ENCODE measurements at regions not wholly inside any gene's neighbourhood (a gene's known extent, or its start where the extent isn't known, plus 50 kb on each side); places are given as distances from the start of the nearest gene placed in this dataset.

- intact Hi-C loops (cut with DNase I): no loop called here
- no peak overlapping the region for H3K4me3 ChIP-seq
- DNase-seq (ENCODE audit: low spot score in 2 of 2): no peak
- peaks cover 0 to 2% of the 10 kb centered on the region in 2 donors for H3K9me3 ChIP-seq
- no peaks in the 10 kb centered on the region for H3K36me3 ChIP-seq
- H3K27me3 ChIP-seq: no peaks in the 10 kb centered on the region
- no peak for TF ChIP-seq CTCF (IDR thresholded peaks at IDR 0.05)
- H3K4me1 ChIP-seq: no peaks in the 10 kb centered on the region
- H3K27ac ChIP-seq: no peak overlapping the region
Observed at GRCh38 chrX:19272452-19272851, 71.3 kb upstream of the PDHA1 start.

- no peak for TF ChIP-seq CTCF (IDR thresholded peaks at IDR 0.05)
- H3K27me3 ChIP-seq: no peaks in the 10 kb centered on the region
- H3K36me3 ChIP-seq: no peaks in the 10 kb centered on the region
- no peaks in the 10 kb centered on the region for H3K9me3 ChIP-seq
- H3K4me3 ChIP-seq: no peak overlapping the region
- no peak for DNase-seq (ENCODE audit: low spot score in 2 of 2)
- no peaks in the 10 kb centered on the region for H3K4me1 ChIP-seq
- intact Hi-C loops (cut with DNase I): no loop called here
- H3K27ac ChIP-seq: no peak overlapping the region
Observed at GRCh38 chrX:19280636-19281035, 63.1 kb upstream of the PDHA1 start.

GRCh38 chrX:19281256-19281655, 62.5 kb upstream of the PDHA1 start:
- H3K27ac ChIP-seq: no peak overlapping the region
- TF ChIP-seq CTCF (IDR thresholded peaks at IDR 0.05): no peak
- intact Hi-C loops (cut with DNase I): no loop called here
- no peak overlapping the region for H3K4me3 ChIP-seq
- H3K9me3 ChIP-seq: no peaks in the 10 kb centered on the region
- H3K27me3 ChIP-seq: no peaks in the 10 kb centered on the region
- no peaks in the 10 kb centered on the region for H3K4me1 ChIP-seq
- DNase-seq (ENCODE audit: low spot score in 2 of 2): no peak
- no peaks in the 10 kb centered on the region for H3K36me3 ChIP-seq

- Histone ChIP-seq H3K4me3 (no peak overlapping the region), H3K9me3 (no peaks in the 10 kb centered on the region), H3K36me3 (no peaks in the 10 kb centered on the region), H3K4me1 (no peaks in the 10 kb centered on the region), H3K27ac (no peak overlapping the region), H3K27me3 (no peaks in the 10 kb centered on the region)
- TF ChIP-seq CTCF (IDR thresholded peaks at IDR 0.05): no peak
- intact Hi-C loops (cut with DNase I): no loop called here
- DNase-seq (ENCODE audit: low spot score in 2 of 2): no peak
Observed at GRCh38 chrX:19283597-19284339, 60.0 kb upstream of the PDHA1 start.

GRCh38 chrX:19285857-19286256, 57.9 kb upstream of the PDHA1 start:
- intact Hi-C loops (cut with DNase I): no loop called here
- H3K36me3 ChIP-seq: no peaks in the 10 kb centered on the region
- no peak for TF ChIP-seq CTCF (IDR thresholded peaks at IDR 0.05)

GRCh38 chrX:19291086-19291485, 52.6 kb upstream of the PDHA1 start:
- Histone ChIP-seq H3K27ac (no peak overlapping the region), H3K4me3 (no peak overlapping the region), H3K4me1 (no peaks in the 10 kb centered on the region), H3K9me3 (no peaks in the 10 kb centered on the region), H3K36me3 (no peaks in the 10 kb centered on the region), H3K27me3 (no peaks in the 10 kb centered on the region)
- intact Hi-C loops (cut with DNase I): no loop called here
- TF ChIP-seq CTCF (IDR thresholded peaks at IDR 0.05): no peak
- no peak for DNase-seq (ENCODE audit: low spot score in 2 of 2)

More at GRCh38 chrX:19285857-19286256, 57.9 kb upstream of the PDHA1 start:
- no peak for DNase-seq (ENCODE audit: low spot score in 2 of 2)
- Histone ChIP-seq H3K27ac (no peak overlapping the region), H3K4me3 (no peak overlapping the region), H3K4me1 (no peaks in the 10 kb centered on the region), H3K27me3 (no peaks in the 10 kb centered on the region), H3K9me3 (no peaks in the 10 kb centered on the region)

Measured in ascending aorta (tissue), 2 donors.